HepG2 (cell line): ENCODE measurements at regions not wholly inside any gene's neighbourhood (a gene's known extent, or its start where the extent isn't known, plus 50 kb on each side); places are given as distances from the start of the nearest gene placed in this dataset.

Source experiments
- ATAC-seq: fragments of 200-7000 bp; cut with Tn5 transposase; 3 replicates; pipeline ENCODE4 v1.9.1; 2020; ENCODE audit warnings: mild to moderate bottlenecking, moderate library complexity
- BruUV-seq: library from RNA; stranded (reverse); fragments of 400-500 nt; replicated peaks from 2 replicates; lab custom pipeline; 2021; lab: Mats Ljungman, UMichigan
- CTCF ChIA-PET: fragments of 300-600 bp; formaldehyde crosslinking; extraction: SDS; loops from one replicate; lab custom pipeline; 2021; ENCODE audit warnings: low total read pairs, inconsistent platforms, low intra/inter-chr PET ratio; lab: Yijun Ruan, JAX
- POLR2A ChIA-PET: fragments of 350-600 bp; sonication (Branson Sonifier 250); formaldehyde crosslinking; loops from one replicate; lab custom pipeline; 2020; ENCODE audit warnings: antibody characterized with exemption, inconsistent platforms; lab: Yijun Ruan, JAX
- DNase-seq: peaks from one replicate; pipeline ENCODE4 v3.0.0-alpha.2; 2015; ENCODE audit warnings: low spot score
- FAIRE-seq: peaks from 3 replicates; lab custom pipeline; 2011; peaks lifted over from hg19 to GRCh38; lab: Jason Lieb, UNC
- H2AFZ ChIP-seq: one replicate; pipeline ENCODE4 v1.6.1; 2011; ENCODE audit warnings: low read length, inconsistent platforms
- H3K27ac ChIP-seq: fragments of 300-600 bp; 3 replicates; pipeline ENCODE4 v1.8.0; 2011; ENCODE audit warnings: mixed run types, mild to moderate bottlenecking, mixed read lengths, low read length, inconsistent platforms; ENCODE audit not compliant: insufficient read depth; ENCODE audit errors: extremely low read length
- H3K27me3 ChIP-seq, 2 experiments: fragments of 200-600 bp in 1 of 2; 2 replicates in 1 of 2; 3 replicates in 1 of 2; pipeline versions ENCODE4 v1.6.0 to v1.8.0; 2011; ENCODE audit warnings: low read length in 2 of 2, mild to moderate bottlenecking in 2 of 2, moderate library complexity in 2 of 2, inconsistent platforms in 1 of 2; ENCODE audit not compliant: insufficient read depth in 2 of 2, control insufficient read depth in 1 of 2
- H3K36me3 ChIP-seq, 2 experiments: fragments of 200-600 bp in 1 of 2; replicated peaks in 1 of 2; 2 replicates in 1 of 2; 3 replicates in 1 of 2; pipeline versions ENCODE4 v1.5.1 to v1.8.0; 2011; ENCODE audit warnings: low read length in 2 of 2, inconsistent platforms in 1 of 2; ENCODE audit not compliant: insufficient read depth in 2 of 2, control insufficient read depth in 1 of 2
- H3K4me1 ChIP-seq: 2 replicates; pipeline ENCODE4 v1.5.1; 2012; ENCODE audit warnings: low read length, inconsistent platforms; ENCODE audit not compliant: insufficient read depth
- H3K4me2 ChIP-seq: 2 replicates; pipeline ENCODE4 v1.6.0; 2011; ENCODE audit warnings: low read depth, low read length, inconsistent platforms
- H3K4me3 ChIP-seq, 3 experiments: fragments of 200-600 bp in 1 of 3; sonication (generic), shearing (Covaris generic) in 1 of 3; replicated peaks in 1 of 3; 2 replicates each; pipeline ENCODE4 v1.5.1; 2011 to 2016; ENCODE audit warnings: low read length in 3 of 3, inconsistent platforms in 2 of 3, low read depth in 2 of 3, mild to moderate bottlenecking in 2 of 3, control low read depth in 1 of 3, mixed read lengths in 1 of 3; ENCODE audit not compliant: insufficient read depth in 1 of 3
- H3K79me2 ChIP-seq: one replicate; pipeline ENCODE4 v1.6.1; 2011; ENCODE audit warnings: low read length, inconsistent platforms; ENCODE audit not compliant: insufficient read depth
- H3K9ac ChIP-seq: 2 replicates; pipeline ENCODE4 v1.6.0; 2011; ENCODE audit warnings: mild to moderate bottlenecking, low read depth, low read length, inconsistent platforms; ENCODE audit not compliant: insufficient read depth
- H3K9me3 ChIP-seq: 2 replicates; pipeline ENCODE4 v1.5.1; 2012; ENCODE audit warnings: mild to moderate bottlenecking, low read length
- H4K20me1 ChIP-seq: 2 replicates; pipeline ENCODE4 v1.6.0; 2011; ENCODE audit warnings: inconsistent platforms, mild to moderate bottlenecking, low read length, moderate library complexity; ENCODE audit not compliant: insufficient read depth
- CCAR2 ChIP-seq: fragments of 200-400 bp; formaldehyde crosslinking; optimal IDR thresholded peaks from 2 replicates; pipeline ENCODE3; 2018; ENCODE audit warnings: low read depth, mild to moderate bottlenecking, low read length, moderate library complexity
- CENPT ChIP-seq: sonication (generic); formaldehyde crosslinking; IDR thresholded peaks from 2 replicates; pipeline ENCODE4 v1.8.0; 2022; ENCODE audit warnings: low read depth, mild to moderate bottlenecking, moderate library complexity, missing genetic modification reagents
- EEA1 ChIP-seq: sonication (generic); formaldehyde crosslinking; IDR thresholded peaks from 2 replicates; pipeline ENCODE4 v1.5.1; 2020; ENCODE audit warnings: mild to moderate bottlenecking, missing genetic modification reagents, borderline replicate concordance
- ELF3 ChIP-seq: IDR thresholded peaks from 2 replicates; pipeline ENCODE4 v1.6.1; 2016; ENCODE audit warnings: missing genetic modification reagents, missing compliant biosample characterization
- HDAC6 ChIP-seq: fragments of 200-600 bp; sonication (generic); IDR thresholded peaks from 2 replicates; pipeline ENCODE4 v1.7.0; 2017; ENCODE audit warnings: mild to moderate bottlenecking, antibody characterized with exemption, low read length, low read depth
- KDM1A ChIP-seq: IDR thresholded peaks from 2 replicates; pipeline ENCODE4 v1.6.1; 2016; ENCODE audit warnings: missing compliant biosample characterization
- RAD51 ChIP-seq: fragments of 450-650 bp; IDR thresholded peaks from 2 replicates; pipeline ENCODE4 v1.6.1; 2016; ENCODE audit warnings: borderline replicate concordance
- SIN3B ChIP-seq: fragments of 150-350 bp; IDR thresholded peaks from 2 replicates; pipeline ENCODE4 v1.6.1; 2014; ENCODE audit warnings: low read length
- TAF1 ChIP-seq: sonication (generic); formaldehyde crosslinking; IDR thresholded peaks from 2 replicates; pipeline ENCODE4 v1.4.0; 2020; ENCODE audit warnings: missing genetic modification reagents
- TMF1 ChIP-seq: sonication (generic); formaldehyde crosslinking; IDR thresholded peaks from 2 replicates; pipeline ENCODE4 v1.8.1; 2022; ENCODE audit warnings: low read depth, missing genetic modification reagents
- ZC3H13 ChIP-seq: sonication (generic); formaldehyde crosslinking; IDR thresholded peaks from 2 replicates; pipeline ENCODE4 v1.8.1; 2023; ENCODE audit warnings: mild to moderate bottlenecking, missing genetic modification reagents, moderate library complexity
- ZMYM4 ChIP-seq: sonication (generic); formaldehyde crosslinking; IDR thresholded peaks from 2 replicates; pipeline ENCODE4 v1.8.1; 2023; ENCODE audit warnings: mild to moderate bottlenecking, missing genetic modification reagents
- ZNF18 ChIP-seq: sonication (generic); formaldehyde crosslinking; IDR thresholded peaks from 2 replicates; pipeline ENCODE4 v1.8.0; 2022; ENCODE audit warnings: mild to moderate bottlenecking, missing genetic modification reagents; ENCODE audit not compliant: insufficient replicate concordance
- ZNF672 ChIP-seq: sonication (generic); formaldehyde crosslinking; IDR thresholded peaks from 2 replicates; pipeline ENCODE4 v1.8.1; 2022; ENCODE audit warnings: missing genetic modification reagents
- WGBS: methylation state at CpG from one replicate; pipeline ENCODE4 v1.1.6; 2017; ENCODE audit warnings: low lambda C conversion rate; 5-methylcytosine and 5-hydroxymethylcytosine counted together
- in situ Hi-C: cut with HindIII; loops from 2 replicates; pipeline ENCODE4 v1.10.0; 2017; ENCODE audit warnings: low pct_unique_long_range_greater_than_20kb; ENCODE audit not compliant: extremely low pct_ligation_motif_present
- intact Hi-C: fragments of 100-400 bp; cut with micrococcal nuclease; formaldehyde crosslinking; loops from one replicate; pipeline ENCODE4 v1.10.0; 2022; ENCODE audit not compliant: unreplicated experiment
- TF ChIP-seq, protein P1 (sequence below): sonication (generic); formaldehyde crosslinking; IDR thresholded peaks from 2 replicates; pipeline ENCODE4 v1.4.0; 2020; ENCODE audit warnings: mild to moderate bottlenecking, missing genetic modification reagents, borderline replicate concordance
- TF ChIP-seq, protein P2 (sequence below): sonication (generic); formaldehyde crosslinking; conservative IDR thresholded peaks from 2 replicates; pipeline ENCODE4 v1.8.0; 2022; ENCODE audit warnings: low read depth, missing genetic modification reagents

- POLR2A ChIA-PET = no interaction called here
- FAIRE-seq (no peak), DNase-seq (no peak), ATAC-seq (no peak)
- WGBS = 12% methylated on average over 8 of the region's 8 CpGs
- H2AFZ ChIP-seq = no peak overlapping the region
- no peaks in the 10 kb centered on the region for H3K36me3 ChIP-seq
- H3K9ac ChIP-seq = no peak overlapping the region
- H3K4me2 ChIP-seq = no peak overlapping the region
- intact Hi-C loops = no loop called here
- H3K4me1 ChIP-seq = no peaks in the 10 kb centered on the region
- no peaks in the 10 kb centered on the region for H4K20me1 ChIP-seq
- CTCF ChIA-PET = no interaction called here
- in situ Hi-C loops = no loop called here
- H3K4me3 ChIP-seq = no peak overlapping the region
- no peak overlapping the region for H3K27ac ChIP-seq
- no peaks in the 10 kb centered on the region for H3K9me3 ChIP-seq
- no peaks in the 10 kb centered on the region for H3K79me2 ChIP-seq
- BruUV-seq = no TSS peak
- H3K27me3 ChIP-seq = no peaks in the 10 kb centered on the region
- no peak for TF ChIP-seq KDM1A (CRISPR knock-in tag)
- TF ChIP-seq ELF3 (CRISPR knock-in tag) = no peak
- TF ChIP-seq TAF1 (CRISPR knock-in tag) = no peak
- no peak for TF ChIP-seq SIN3B
- TF ChIP-seq ZNF18 = no peak
- no peak for TF ChIP-seq CCAR2
- TF ChIP-seq HDAC6 = no peak
- TF ChIP-seq EEA1 = no peak
- TF ChIP-seq, protein P1, sequence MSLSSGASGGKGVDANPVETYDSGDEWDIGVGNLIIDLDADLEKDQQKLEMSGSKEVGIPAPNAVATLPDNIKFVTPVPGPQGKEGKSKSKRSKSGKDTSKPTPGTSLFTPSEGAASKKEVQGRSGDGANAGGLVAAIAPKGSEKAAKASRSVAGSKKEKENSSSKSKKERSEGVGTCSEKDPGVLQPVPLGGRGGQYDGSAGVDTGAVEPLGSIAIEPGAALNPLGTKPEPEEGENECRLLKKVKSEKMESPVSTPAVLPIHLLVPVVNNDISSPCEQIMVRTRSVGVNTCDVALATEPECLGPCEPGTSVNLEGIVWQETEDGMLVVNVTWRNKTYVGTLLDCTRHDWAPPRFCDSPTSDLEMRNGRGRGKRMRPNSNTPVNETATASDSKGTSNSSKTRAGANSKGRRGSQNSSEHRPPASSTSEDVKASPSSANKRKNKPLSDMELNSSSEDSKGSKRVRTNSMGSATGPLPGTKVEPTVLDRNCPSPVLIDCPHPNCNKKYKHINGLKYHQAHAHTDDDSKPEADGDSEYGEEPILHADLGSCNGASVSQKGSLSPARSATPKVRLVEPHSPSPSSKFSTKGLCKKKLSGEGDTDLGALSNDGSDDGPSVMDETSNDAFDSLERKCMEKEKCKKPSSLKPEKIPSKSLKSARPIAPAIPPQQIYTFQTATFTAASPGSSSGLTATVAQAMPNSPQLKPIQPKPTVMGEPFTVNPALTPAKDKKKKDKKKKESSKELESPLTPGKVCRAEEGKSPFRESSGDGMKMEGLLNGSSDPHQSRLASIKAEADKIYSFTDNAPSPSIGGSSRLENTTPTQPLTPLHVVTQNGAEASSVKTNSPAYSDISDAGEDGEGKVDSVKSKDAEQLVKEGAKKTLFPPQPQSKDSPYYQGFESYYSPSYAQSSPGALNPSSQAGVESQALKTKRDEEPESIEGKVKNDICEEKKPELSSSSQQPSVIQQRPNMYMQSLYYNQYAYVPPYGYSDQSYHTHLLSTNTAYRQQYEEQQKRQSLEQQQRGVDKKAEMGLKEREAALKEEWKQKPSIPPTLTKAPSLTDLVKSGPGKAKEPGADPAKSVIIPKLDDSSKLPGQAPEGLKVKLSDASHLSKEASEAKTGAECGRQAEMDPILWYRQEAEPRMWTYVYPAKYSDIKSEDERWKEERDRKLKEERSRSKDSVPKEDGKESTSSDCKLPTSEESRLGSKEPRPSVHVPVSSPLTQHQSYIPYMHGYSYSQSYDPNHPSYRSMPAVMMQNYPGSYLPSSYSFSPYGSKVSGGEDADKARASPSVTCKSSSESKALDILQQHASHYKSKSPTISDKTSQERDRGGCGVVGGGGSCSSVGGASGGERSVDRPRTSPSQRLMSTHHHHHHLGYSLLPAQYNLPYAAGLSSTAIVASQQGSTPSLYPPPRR (CRISPR knock-in tag) = no peak
- no peak for TF ChIP-seq ZNF672 (CRISPR knock-in tag)
- TF ChIP-seq ZMYM4 = no peak
- no peak for TF ChIP-seq ZC3H13 (CRISPR knock-in tag)
- TF ChIP-seq, protein P2, sequence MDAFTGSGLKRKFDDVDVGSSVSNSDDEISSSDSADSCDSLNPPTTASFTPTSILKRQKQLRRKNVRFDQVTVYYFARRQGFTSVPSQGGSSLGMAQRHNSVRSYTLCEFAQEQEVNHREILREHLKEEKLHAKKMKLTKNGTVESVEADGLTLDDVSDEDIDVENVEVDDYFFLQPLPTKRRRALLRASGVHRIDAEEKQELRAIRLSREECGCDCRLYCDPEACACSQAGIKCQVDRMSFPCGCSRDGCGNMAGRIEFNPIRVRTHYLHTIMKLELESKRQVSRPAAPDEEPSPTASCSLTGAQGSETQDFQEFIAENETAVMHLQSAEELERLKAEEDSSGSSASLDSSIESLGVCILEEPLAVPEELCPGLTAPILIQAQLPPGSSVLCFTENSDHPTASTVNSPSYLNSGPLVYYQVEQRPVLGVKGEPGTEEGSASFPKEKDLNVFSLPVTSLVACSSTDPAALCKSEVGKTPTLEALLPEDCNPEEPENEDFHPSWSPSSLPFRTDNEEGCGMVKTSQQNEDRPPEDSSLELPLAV = no peak
- no peak for TF ChIP-seq CENPT (CRISPR knock-in tag)
- no peak for TF ChIP-seq TMF1
- TF ChIP-seq RAD51 = no peak
Observed at GRCh38 chr6:91868539-91869202, 1281.8 kb upstream of the MAP3K7 start.
